ENCODE measurements at regions not wholly inside any gene's neighbourhood (a gene's known extent, or its start where the extent isn't known, plus 50 kb on each side); places are given as distances from the start of the nearest gene placed in this dataset.

DNA sequence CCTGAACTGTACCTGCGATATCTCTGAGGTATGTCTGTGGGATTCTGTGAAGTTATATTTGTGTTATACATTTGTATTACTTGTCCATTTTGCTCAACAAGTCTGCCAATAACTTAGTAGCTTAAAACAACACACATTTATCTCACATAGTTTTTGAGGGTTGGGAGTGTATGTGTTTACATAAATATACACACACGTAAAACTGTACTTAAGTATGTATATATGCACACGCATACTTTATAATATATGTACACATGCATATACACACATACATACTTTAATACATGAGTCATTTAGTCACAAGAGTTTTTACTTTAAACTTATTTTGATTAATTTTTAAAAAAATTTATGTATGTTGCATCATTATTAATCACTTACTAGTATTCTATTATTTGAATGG lies 205.9 kb upstream of the EDIL3 start:
- in situ Hi-C loops (cut with HindIII; ENCODE audit: extremely low pct_ligation_motif_present, low pct_unique_long_range_greater_than_20kb) (no loop called here), intact Hi-C loops (cut with micrococcal nuclease; ENCODE audit: unreplicated experiment) (no loop called here)
- no peak overlapping the region for H3K4me3 ChIP-seq (replicated peaks in 1 of 3; ENCODE audit: insufficient read depth in 1 of 3, low read depth in 2 of 3, low read length in 3 of 3)
- H3K79me2 ChIP-seq (ENCODE audit: insufficient read depth, low read length): no peaks in the 10 kb centered on the region
- no peaks in the 10 kb centered on the region; a peak in 1 of 5 replicates for H3K27me3 ChIP-seq (ENCODE audit: control insufficient read depth in 1 of 2, insufficient read depth in 2 of 2, low read length in 2 of 2)
- CTCF ChIA-PET (ENCODE audit: low intra/inter-chr PET ratio, low total read pairs): no interaction called here
- POLR2A ChIA-PET: no interaction called here
- no TSS peak for BruUV-seq (replicated peaks)
- DNase-seq (ENCODE audit: low spot score): no peak
- 62% methylated on average over 3 of the region's 3 CpGs for WGBS (ENCODE audit: low lambda C conversion rate)
- no peak for ATAC-seq
- no peaks in the 10 kb centered on the region for H4K20me1 ChIP-seq (ENCODE audit: insufficient read depth, low read length)
- H2AFZ ChIP-seq (ENCODE audit: low read length): no peak overlapping the region
- H3K4me2 ChIP-seq (ENCODE audit: low read depth, low read length): no peak overlapping the region
- TF ChIP-seq ZBTB25 (CRISPR knock-in tag; IDR thresholded peaks at IDR 0.05) (no peak), ZNF724P (CRISPR knock-in tag; IDR thresholded peaks at IDR 0.05; ENCODE audit: borderline replicate concordance) (no peak), ZNF143 (CRISPR knock-in tag; IDR thresholded peaks at IDR 0.05) (no peak), IRX3 (CRISPR knock-in tag; IDR thresholded peaks at IDR 0.05; ENCODE audit: borderline replicate concordance, low read depth) (no peak), ZBTB20 (CRISPR knock-in tag; IDR thresholded peaks at IDR 0.05; ENCODE audit: borderline replicate concordance, low read depth) (no peak)
- TF ChIP-seq, protein P1, sequence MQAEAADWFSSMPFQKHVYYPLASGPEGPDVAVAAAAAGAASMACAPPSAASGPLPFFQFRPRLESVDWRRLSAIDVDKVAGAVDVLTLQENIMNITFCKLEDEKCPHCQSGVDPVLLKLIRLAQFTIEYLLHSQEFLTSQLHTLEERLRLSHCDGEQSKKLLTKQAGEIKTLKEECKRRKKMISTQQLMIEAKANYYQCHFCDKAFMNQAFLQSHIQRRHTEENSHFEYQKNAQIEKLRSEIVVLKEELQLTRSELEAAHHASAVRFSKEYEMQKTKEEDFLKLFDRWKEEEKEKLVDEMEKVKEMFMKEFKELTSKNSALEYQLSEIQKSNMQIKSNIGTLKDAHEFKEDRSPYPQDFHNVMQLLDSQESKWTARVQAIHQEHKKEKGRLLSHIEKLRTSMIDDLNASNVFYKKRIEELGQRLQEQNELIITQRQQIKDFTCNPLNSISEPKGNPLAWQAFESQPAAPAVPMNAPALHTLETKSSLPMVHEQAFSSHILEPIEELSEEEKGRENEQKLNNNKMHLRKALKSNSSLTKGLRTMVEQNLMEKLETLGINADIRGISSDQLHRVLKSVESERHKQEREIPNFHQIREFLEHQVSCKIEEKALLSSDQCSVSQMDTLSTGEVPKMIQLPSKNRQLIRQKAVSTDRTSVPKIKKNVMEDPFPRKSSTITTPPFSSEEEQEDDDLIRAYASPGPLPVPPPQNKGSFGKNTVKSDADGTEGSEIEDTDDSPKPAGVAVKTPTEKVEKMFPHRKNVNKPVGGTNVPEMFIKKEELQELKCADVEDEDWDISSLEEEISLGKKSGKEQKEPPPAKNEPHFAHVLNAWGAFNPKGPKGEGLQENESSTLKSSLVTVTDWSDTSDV (CRISPR knock-in tag; IDR thresholded peaks at IDR 0.05): no peak
- TF ChIP-seq, protein P2, sequence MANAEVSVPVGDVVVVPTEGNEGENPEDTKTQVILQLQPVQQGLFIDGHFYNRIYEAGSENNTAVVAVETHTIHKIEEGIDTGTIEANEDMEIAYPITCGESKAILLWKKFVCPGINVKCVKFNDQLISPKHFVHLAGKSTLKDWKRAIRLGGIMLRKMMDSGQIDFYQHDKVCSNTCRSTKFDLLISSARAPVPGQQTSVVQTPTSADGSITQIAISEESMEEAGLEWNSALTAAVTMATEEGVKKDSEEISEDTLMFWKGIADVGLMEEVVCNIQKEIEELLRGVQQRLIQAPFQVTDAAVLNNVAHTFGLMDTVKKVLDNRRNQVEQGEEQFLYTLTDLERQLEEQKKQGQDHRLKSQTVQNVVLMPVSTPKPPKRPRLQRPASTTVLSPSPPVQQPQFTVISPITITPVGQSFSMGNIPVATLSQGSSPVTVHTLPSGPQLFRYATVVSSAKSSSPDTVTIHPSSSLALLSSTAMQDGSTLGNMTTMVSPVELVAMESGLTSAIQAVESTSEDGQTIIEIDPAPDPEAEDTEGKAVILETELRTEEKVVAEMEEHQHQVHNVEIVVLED (CRISPR knock-in tag; IDR thresholded peaks at IDR 0.05; ENCODE audit: borderline replicate concordance): no peak
- no peak overlapping the region for H3K27ac ChIP-seq (ENCODE audit: extremely low read length, insufficient read depth, low read length)
- H3K9me3 ChIP-seq (ENCODE audit: low read length): no peaks in the 10 kb centered on the region
- H3K36me3 ChIP-seq (replicated peaks in 1 of 2; ENCODE audit: control insufficient read depth in 1 of 2, insufficient read depth in 2 of 2, low read length in 2 of 2): no peaks in the 10 kb centered on the region
- no peaks in the 10 kb centered on the region for H3K4me1 ChIP-seq (ENCODE audit: insufficient read depth, low read length)
- no peak overlapping the region for H3K9ac ChIP-seq (ENCODE audit: insufficient read depth, low read depth, low read length)
- no peak for FAIRE-seq

All from HepG2 (cell line).